ENCODE measurements at regions not wholly inside any gene's neighbourhood (a gene's known extent, or its start where the extent isn't known, plus 50 kb on each side); places are given as distances from the start of the nearest gene placed in this dataset.
"Not testable (repeated sequence)": the region's sequence is repeated elsewhere in the genome, so short reads cannot be mapped to it uniquely, and the experiment has no call there.

GRCh38 chr6:82795940-82796339, 269.7 kb downstream of the UBE3D start:
- Mint-ChIP-seq H3K27ac (no peak overlapping the region), H3K4me1 (no peaks in the 10 kb centered on the region), H3K9me3 (no peaks in the 10 kb centered on the region), H3K4me3 (no peak overlapping the region), H3K36me3 (no peaks in the 10 kb centered on the region)
- ATAC-seq (no peak), DNase-seq (ENCODE audit: low spot score in 2 of 2) (no peak)

DNA sequence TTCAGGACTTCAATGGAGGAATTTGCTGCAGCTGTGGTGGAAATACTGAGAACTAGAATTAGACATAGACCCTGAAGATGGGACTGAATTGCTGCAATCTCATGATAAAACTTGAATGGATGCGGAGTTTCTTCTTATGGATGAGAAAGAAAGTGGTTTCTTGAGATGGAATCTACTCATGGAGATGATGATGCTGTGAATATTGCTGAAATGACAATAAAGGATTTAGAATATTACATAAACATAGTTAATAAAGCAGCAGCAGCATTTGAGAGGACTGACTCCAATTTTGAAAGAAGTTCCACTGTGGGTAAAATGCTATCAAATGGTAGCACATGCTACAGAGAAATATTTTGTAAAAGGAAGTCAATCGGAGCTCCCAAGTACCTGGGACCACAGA, 264.6 kb downstream of the UBE3D start:
- ATAC-seq (no peak), DNase-seq (ENCODE audit: low spot score in 2 of 2) (no peak)
- no peak overlapping the region for H3K27ac Mint-ChIP-seq
- H3K9me3 Mint-ChIP-seq = no peaks in the 10 kb centered on the region
- H3K4me3 Mint-ChIP-seq = no peak overlapping the region
- H3K36me3 Mint-ChIP-seq = no peaks in the 10 kb centered on the region
- no peaks in the 10 kb centered on the region for H3K4me1 Mint-ChIP-seq

- not testable (repeated sequence) for H3K27ac Mint-ChIP-seq; H3K4me1 Mint-ChIP-seq; H3K36me3 Mint-ChIP-seq; H3K4me3 Mint-ChIP-seq; ATAC-seq; H3K9me3 Mint-ChIP-seq; DNase-seq (ENCODE audit: low spot score in 2 of 2)
These were observed 249.4 kb downstream of the UBE3D start for GRCh38 chr6:82816243-82816642.

GRCh38 chr6:82818727-82819126, 246.9 kb downstream of the UBE3D start:
- Mint-ChIP-seq H3K27ac (no peak overlapping the region), H3K4me1 (no peaks in the 10 kb centered on the region), H3K9me3 (no peaks in the 10 kb centered on the region), H3K4me3 (no peak overlapping the region), H3K36me3 (no peaks in the 10 kb centered on the region)
- no peak for ATAC-seq
- no peak for DNase-seq (ENCODE audit: low spot score in 2 of 2)

DNA sequence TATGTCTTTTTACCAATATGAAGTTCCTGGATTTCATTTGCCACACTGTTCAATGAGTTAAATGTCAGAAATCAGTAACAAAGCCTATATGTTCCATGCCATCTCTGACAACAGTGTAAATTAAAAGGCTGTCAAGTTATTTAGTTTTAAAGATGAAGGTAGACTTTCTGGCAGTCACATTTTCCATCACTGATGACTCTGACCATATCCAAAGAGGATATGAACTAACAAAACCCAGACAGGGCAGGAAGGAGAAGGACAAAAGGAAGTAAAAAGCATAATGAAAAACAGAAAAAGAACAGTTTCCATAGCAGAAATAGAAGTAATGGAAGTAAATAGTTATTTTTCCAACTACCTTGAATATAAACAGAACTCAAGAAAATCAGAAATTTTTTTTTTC, 242.3 kb downstream of the UBE3D start:
- H3K36me3 Mint-ChIP-seq = no peaks in the 10 kb centered on the region
- no peak overlapping the region for H3K27ac Mint-ChIP-seq
- H3K4me1 Mint-ChIP-seq = no peaks in the 10 kb centered on the region
- no peak for DNase-seq (ENCODE audit: low spot score in 2 of 2)
- no peak overlapping the region for H3K4me3 Mint-ChIP-seq
- no peak for ATAC-seq
- H3K9me3 Mint-ChIP-seq = no peaks in the 10 kb centered on the region

DNA sequence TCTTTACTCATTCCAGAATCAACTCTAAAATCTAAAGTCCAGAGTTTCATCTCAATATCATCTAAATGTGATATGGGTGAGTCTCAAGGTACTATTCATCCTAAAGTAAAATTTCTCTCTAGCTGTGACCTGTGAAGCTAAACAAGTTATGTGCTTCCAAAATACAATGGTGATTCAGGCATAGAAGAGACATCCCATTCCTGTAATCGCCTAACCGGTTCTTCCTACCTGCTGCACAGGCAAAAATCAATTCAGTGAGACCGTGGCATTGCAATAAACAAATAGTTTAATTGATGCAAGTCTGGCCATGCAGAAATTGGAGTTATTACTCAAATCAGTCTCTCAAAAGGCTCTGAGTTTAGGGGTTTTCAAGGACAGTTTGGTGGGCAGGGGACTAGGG, 232.8 kb downstream of the UBE3D start:
- ATAC-seq (no peak), DNase-seq (ENCODE audit: low spot score in 2 of 2) (no peak)
- H3K4me3 Mint-ChIP-seq = no peak overlapping the region
- no peaks in the 10 kb centered on the region for H3K4me1 Mint-ChIP-seq
- no peaks in the 10 kb centered on the region for H3K36me3 Mint-ChIP-seq
- H3K9me3 Mint-ChIP-seq = no peaks in the 10 kb centered on the region
- H3K27ac Mint-ChIP-seq = no peak overlapping the region

GRCh38 chr6:82833481-82833880, 232.2 kb downstream of the UBE3D start:
- Mint-ChIP-seq H3K4me3 (no peak overlapping the region), H3K4me1 (no peaks in the 10 kb centered on the region), H3K9me3 (no peaks in the 10 kb centered on the region), H3K27ac (no peak overlapping the region), H3K36me3 (no peaks in the 10 kb centered on the region)
- no peak for DNase-seq (ENCODE audit: low spot score in 2 of 2)
- no peak for ATAC-seq

DNA sequence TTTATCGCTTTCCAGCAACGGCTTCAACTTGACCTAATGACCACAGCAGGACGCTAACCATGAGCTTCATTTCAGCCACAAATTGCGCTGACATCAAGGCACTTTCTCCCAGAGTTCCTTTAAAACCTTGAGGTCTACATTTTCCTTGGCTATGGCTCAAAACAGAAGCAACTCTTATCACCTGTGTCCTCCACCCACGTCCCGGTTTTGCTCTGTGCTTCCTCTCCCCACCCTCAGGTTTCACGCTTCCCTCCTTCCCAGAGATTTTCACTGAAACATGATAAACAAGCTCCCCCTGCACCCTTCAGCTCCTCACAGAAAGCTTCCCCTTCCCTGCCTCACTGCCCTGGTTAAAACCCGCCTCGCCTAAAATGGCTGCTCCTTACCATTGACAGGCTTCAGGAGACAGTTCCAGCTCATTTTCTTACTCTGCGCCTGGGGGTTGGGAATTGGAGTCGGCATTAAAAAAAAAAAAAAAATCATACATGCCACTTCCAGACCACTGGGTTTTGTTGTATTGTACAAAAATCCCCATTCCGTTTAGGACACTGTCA, 229.5 kb downstream of the UBE3D start:
- DNase-seq (ENCODE audit: low spot score in 2 of 2) (no peak), ATAC-seq (no peak)
- no peaks in the 10 kb centered on the region for H3K36me3 Mint-ChIP-seq
- no peaks in the 10 kb centered on the region for H3K9me3 Mint-ChIP-seq
- no peaks in the 10 kb centered on the region for H3K4me1 Mint-ChIP-seq
- H3K4me3 Mint-ChIP-seq = no peak overlapping the region
- H3K27ac Mint-ChIP-seq = no peak overlapping the region

GRCh38 chr6:82840571-82840970, 225.1 kb downstream of the UBE3D start:
- Mint-ChIP-seq H3K4me3 (no peak overlapping the region), H3K36me3 (no peaks in the 10 kb centered on the region), H3K9me3 (no peaks in the 10 kb centered on the region), H3K27ac (no peak overlapping the region), H3K4me1 (no peaks in the 10 kb centered on the region)
- DNase-seq (ENCODE audit: low spot score in 2 of 2) (no peak), ATAC-seq (no peak)

DNA sequence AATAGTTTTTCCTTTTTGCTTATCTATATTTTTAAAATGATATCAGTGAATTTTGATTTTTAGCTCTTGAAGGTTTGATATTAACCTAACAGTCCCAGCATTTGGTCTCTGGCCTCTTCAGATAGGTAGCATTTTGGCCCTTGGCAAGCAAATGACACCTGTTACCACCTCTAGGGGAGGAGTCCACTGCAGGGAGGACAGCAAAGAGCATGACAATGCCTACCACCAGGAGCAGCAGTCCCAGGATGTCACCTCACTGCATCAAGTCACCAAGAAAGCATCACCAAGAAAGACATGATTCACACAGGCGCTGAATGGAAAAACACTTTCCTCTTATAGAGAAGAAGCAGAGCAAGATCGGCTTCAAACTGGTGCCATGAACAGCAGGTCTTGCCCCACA, 224.3 kb downstream of the UBE3D start:
- no peaks in the 10 kb centered on the region for H3K36me3 Mint-ChIP-seq
- no peak for DNase-seq (ENCODE audit: low spot score in 2 of 2)
- no peaks in the 10 kb centered on the region for H3K9me3 Mint-ChIP-seq

More for the DNA sequence above, 224.3 kb downstream of the UBE3D start:
- ATAC-seq = no peak
- no peak overlapping the region for H3K4me3 Mint-ChIP-seq
- H3K27ac Mint-ChIP-seq = no peak overlapping the region
- H3K4me1 Mint-ChIP-seq = no peaks in the 10 kb centered on the region

Data from stimulated activated effector memory CD8-positive, alpha-beta T cell treated with anti-CD3 and anti-CD28 coated beads, Interleukin-12 subunit alpha, Interleukin-12 subunit beta, amount 100 ng/mL, for 72 hours (primary cell).